IMR-90 (cell line): ENCODE measurements at regions not wholly inside any gene's neighbourhood (a gene's known extent, or its start where the extent isn't known, plus 50 kb on each side); places are given as distances from the start of the nearest gene placed in this dataset.

Experiments
- ATAC-seq: fragments of 200-7000 bp; cut with Tn5 transposase; 2 replicates; pipeline ENCODE4 v1.9.1; 2020; ENCODE audit warnings: low read depth, mild to moderate bottlenecking, moderate library complexity
- BruUV-seq: library from RNA; stranded (reverse); fragments of 400-500 nt; replicated peaks from 2 replicates; lab custom pipeline; 2021; lab: Mats Ljungman, UMichigan
- CTCF ChIA-PET: fragments of 300-600 bp; formaldehyde crosslinking; extraction: SDS; loops from one replicate; lab custom pipeline; 2021; ENCODE audit warnings: antibody characterized with exemption; lab: Yijun Ruan, JAX
- POLR2A ChIA-PET: fragments of 300-600 bp; sonication (Branson Sonifier 250); formaldehyde crosslinking; loops from one replicate; lab custom pipeline; 2022; ENCODE audit warnings: antibody characterized with exemption; ENCODE audit not compliant: unreplicated experiment; lab: Charles Lee
- DNase-seq: peaks from one replicate; pipeline ENCODE4 v3.0.0; 2013
- H2AFZ ChIP-seq: replicated peaks from 2 replicates; pipeline ENCODE3; 2013; ENCODE audit warnings: low read length, mild to moderate bottlenecking; ENCODE audit not compliant: poor library complexity
- H2AK5ac ChIP-seq: 2 replicates; pipeline ENCODE4 v1.6.1; 2013; ENCODE audit warnings: low read depth, low read length, inconsistent platforms
- H2AK9ac ChIP-seq: replicated peaks from 2 replicates; pipeline ENCODE3; 2013; ENCODE audit warnings: mild to moderate bottlenecking, low read depth, low read length, moderate library complexity; ENCODE audit not compliant: poor library complexity
- H2BK120ac ChIP-seq: 2 replicates; pipeline ENCODE4 v1.6.1; 2013; ENCODE audit warnings: low read depth, low read length, inconsistent platforms
- H2BK15ac ChIP-seq: 3 replicates; pipeline ENCODE4 v1.6.1; 2013; ENCODE audit warnings: low read depth, low read length, inconsistent platforms
- H2BK20ac ChIP-seq: 2 replicates; pipeline ENCODE4 v1.6.1; 2013; ENCODE audit warnings: low read depth, mild to moderate bottlenecking, inconsistent platforms, low read length, moderate library complexity
- H2BK5ac ChIP-seq: 2 replicates; pipeline ENCODE4 v1.6.1; 2013; ENCODE audit warnings: mild to moderate bottlenecking, low read depth, low read length, inconsistent platforms; ENCODE audit not compliant: poor library complexity, severe bottlenecking
- H3K14ac ChIP-seq: replicated peaks from 2 replicates; pipeline ENCODE4 v1.6.1; 2013; ENCODE audit warnings: low read depth, low read length, inconsistent platforms
- H3K18ac ChIP-seq: 2 replicates; pipeline ENCODE4 v1.6.1; 2013; ENCODE audit warnings: low read depth, low read length, control low read depth
- H3K23ac ChIP-seq: 2 replicates; pipeline ENCODE4 v1.6.1; 2013; ENCODE audit warnings: low read depth, low read length, inconsistent platforms
- H3K27ac ChIP-seq: 2 replicates; pipeline ENCODE4 v1.5.1; 2013; ENCODE audit warnings: mild to moderate bottlenecking, control low read depth, low read length; ENCODE audit not compliant: insufficient read depth
- H3K27me3 ChIP-seq: 2 replicates; pipeline ENCODE4 v1.6.1; 2013; ENCODE audit warnings: low read length; ENCODE audit not compliant: control insufficient read depth, insufficient read depth
- H3K36me3 ChIP-seq: 2 replicates; pipeline ENCODE4 v1.6.1; 2013; ENCODE audit warnings: low read length, mixed read lengths; ENCODE audit not compliant: control insufficient read depth, insufficient read depth
- H3K4ac ChIP-seq: 2 replicates; pipeline ENCODE4 v1.6.1; 2013; ENCODE audit warnings: low read depth, low read length, inconsistent platforms
- H3K4me1 ChIP-seq: 2 replicates; pipeline ENCODE4 v1.6.1; 2013; ENCODE audit warnings: low read length, mixed read lengths; ENCODE audit not compliant: control insufficient read depth, insufficient read depth
- H3K4me2 ChIP-seq: 2 replicates; pipeline ENCODE4 v1.6.1; 2013; ENCODE audit warnings: low read depth, mild to moderate bottlenecking, control low read depth, low read length, moderate library complexity
- H3K4me3 ChIP-seq: 2 replicates; pipeline ENCODE4 v1.5.1; 2013; ENCODE audit warnings: low read depth, mild to moderate bottlenecking, control low read depth, low read length, moderate library complexity; ENCODE audit not compliant: insufficient read depth
- H3K56ac ChIP-seq: 2 replicates; pipeline ENCODE4 v1.6.1; 2013; ENCODE audit warnings: low read length, inconsistent platforms; ENCODE audit not compliant: insufficient read depth; ENCODE audit errors: extremely low read depth
- H3K79me1 ChIP-seq, 2 experiments: 2 replicates each; pipeline ENCODE4 v1.6.1; 2013; ENCODE audit warnings: low read length in 2 of 2, inconsistent platforms in 1 of 2, low read depth in 1 of 2
- H3K9ac ChIP-seq: 2 replicates; pipeline ENCODE4 v1.6.1; 2013; ENCODE audit warnings: low read depth, low read length, control low read depth
- H3K9me1 ChIP-seq: 2 replicates; pipeline ENCODE4 v1.6.1; 2013; ENCODE audit warnings: low read length, inconsistent platforms; ENCODE audit not compliant: insufficient read depth
- H3K9me3 ChIP-seq: 2 replicates; pipeline ENCODE4 v1.6.1; 2013; ENCODE audit warnings: low read length; ENCODE audit not compliant: control insufficient read depth, insufficient read depth
- H4K20me1 ChIP-seq: 2 replicates; pipeline ENCODE4 v1.6.1; 2013; ENCODE audit warnings: low read length, inconsistent platforms; ENCODE audit not compliant: insufficient read depth
- H4K5ac ChIP-seq: 2 replicates; pipeline ENCODE4 v1.6.1; 2013; ENCODE audit warnings: mild to moderate bottlenecking, low read depth, low read length, control low read depth
- H4K8ac ChIP-seq, 2 experiments: 2 replicates each; pipeline ENCODE4 v1.6.1; 2013; ENCODE audit warnings: low read depth in 2 of 2, low read length in 2 of 2, control low read depth in 1 of 2, inconsistent platforms in 1 of 2
- H4K91ac ChIP-seq: 2 replicates; pipeline ENCODE4 v1.6.1; 2013; ENCODE audit warnings: low read depth, low read length, inconsistent platforms; ENCODE audit not compliant: insufficient read depth
- CHD1 ChIP-seq: IDR thresholded peaks from 2 replicates; pipeline ENCODE4 v1.6.1; 2012; ENCODE audit warnings: low read depth, low read length, improper control_type of control experiment
- RCOR1 ChIP-seq: IDR thresholded peaks from 2 replicates; pipeline ENCODE4 v1.6.1; 2012; ENCODE audit warnings: mild to moderate bottlenecking, low read length, improper control_type of control experiment; ENCODE audit not compliant: insufficient replicate concordance
- WGBS, 2 experiments: methylation state at CpG; one replicate each; pipeline versions ENCODE4 v1.1.5 to v1.1.7; 2013; ENCODE audit warnings: missing lambda C conversion rate in 2 of 2; ENCODE audit not compliant: insufficient read length in 1 of 2; ENCODE audit errors: extremely low coverage in 2 of 2; 5-methylcytosine and 5-hydroxymethylcytosine counted together
- dilution Hi-C: fragments of 300-500 bp; cut with HindIII; formaldehyde crosslinking; loops from one replicate; pipeline ENCODE4 v1.14.3; 2018; ENCODE audit warnings: low sequenced_read_pairs; ENCODE audit not compliant: unreplicated experiment
- in situ Hi-C: fragments of 300-500 bp; cut with MboI; formaldehyde crosslinking; loops from 3 replicates; pipeline ENCODE4 v1.14.3; 2019; ENCODE audit warnings: low sequenced_read_pairs, inconsistent platforms, mixed read lengths
- intact Hi-C: fragments of 100-400 bp; cut with micrococcal nuclease; formaldehyde crosslinking; loops from 2 replicates; pipeline ENCODE4 v1.10.0; 2022

DNA sequence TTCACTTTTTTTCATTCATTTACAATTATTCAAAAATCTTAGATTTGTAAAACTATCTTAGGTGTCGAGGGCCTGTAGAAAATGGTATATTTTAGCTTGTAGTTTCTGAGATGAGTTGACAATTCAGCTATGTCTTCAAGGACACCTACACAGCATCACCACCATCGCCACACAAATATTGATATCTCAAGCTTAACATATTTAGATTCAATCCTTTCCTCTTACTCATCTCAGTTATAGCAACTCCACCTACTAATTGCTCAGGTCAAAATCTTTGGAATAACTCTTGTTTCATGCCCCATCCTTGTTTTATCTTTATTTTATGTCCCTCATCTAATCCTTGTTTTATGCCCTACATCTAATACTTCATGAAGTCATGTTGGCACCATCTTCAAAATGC lies 276.8 kb downstream of the CDH11 start:
- Histone ChIP-seq H4K8ac (no peak overlapping the region), H3K36me3 (no peaks in the 10 kb centered on the region), H3K9me1 (no peaks in the 10 kb centered on the region), H4K20me1 (no peaks in the 10 kb centered on the region), H3K23ac (no peak overlapping the region), H3K79me1 (no peaks in the 10 kb centered on the region), H3K4me2 (no peak overlapping the region), H4K5ac (no peak overlapping the region), H3K4ac (no peak overlapping the region), H2BK120ac (no peak overlapping the region), H2AFZ (no peak overlapping the region), H2AK5ac (no peak overlapping the region), H2BK5ac (no peak overlapping the region), H2BK15ac (no peak overlapping the region), H3K9me3 (no peaks in the 10 kb centered on the region), H3K27me3 (no peaks in the 10 kb centered on the region), H2AK9ac (no peak overlapping the region), H4K91ac (no peak overlapping the region), H3K9ac (no peak overlapping the region), H3K18ac (no peak overlapping the region), H3K4me1 (peaks cover 2% of the 10 kb centered on the region), H3K27ac (no peak overlapping the region), H3K4me3 (no peak overlapping the region), H3K14ac (no peak overlapping the region), H3K56ac (no peak overlapping the region), H2BK20ac (no peak overlapping the region)
- CTCF ChIA-PET, result interaction anchor here (1.0 kb wide), 1 partner anchor 9 kb away, joined by 3 read pairs; no protein-coding TSS in a partner anchor
- ATAC-seq (no peak), DNase-seq (no peak)
- in situ Hi-C loops (no loop called here), intact Hi-C loops (no loop called here), dilution Hi-C loops (no loop called here)
- TF ChIP-seq RCOR1 (no peak), CHD1 (no peak)
- WGBS, 2 experiments, result 83% methylated on average over 1 of the region's 2 CpGs; no CpG with 5 or more reads in 1 of the 2 experiments
- POLR2A ChIA-PET, result interaction anchor here (0.5 kb wide), 1 partner anchor 223 kb away, joined by 3 read pairs; no protein-coding TSS in a partner anchor
- no TSS peak for BruUV-seq
